Esophagus squamous epithelium (tissue), 4 donors: ENCODE measurements at regions not wholly inside any gene's neighbourhood (a gene's known extent, or its start where the extent isn't known, plus 50 kb on each side); places are given as distances from the start of the nearest gene placed in this dataset.

Experiments used
- POLR2A ChIP-seq, 4 donors: fragments of 450-650 bp; IDR thresholded peaks; one replicate each; pipeline ENCODE4 v1.6.1; 2017; ENCODE audit warnings: antibody characterized with exemption in 4 of 4, mild to moderate bottlenecking in 4 of 4, moderate library complexity in 3 of 4
- TF ChIP-seq, protein P1 (sequence below), 6 experiments: fragments of 450-650 bp in 4 of 6; fragments of 200-600 bp in 2 of 6; sonication (generic) in 2 of 6; IDR thresholded peaks; one replicate each; pipeline ENCODE4 v1.5.1; 2016 to 2019; ENCODE audit warnings: antibody characterized with exemption in 6 of 6, mild to moderate bottlenecking in 4 of 6, moderate library complexity in 4 of 6

DNA sequence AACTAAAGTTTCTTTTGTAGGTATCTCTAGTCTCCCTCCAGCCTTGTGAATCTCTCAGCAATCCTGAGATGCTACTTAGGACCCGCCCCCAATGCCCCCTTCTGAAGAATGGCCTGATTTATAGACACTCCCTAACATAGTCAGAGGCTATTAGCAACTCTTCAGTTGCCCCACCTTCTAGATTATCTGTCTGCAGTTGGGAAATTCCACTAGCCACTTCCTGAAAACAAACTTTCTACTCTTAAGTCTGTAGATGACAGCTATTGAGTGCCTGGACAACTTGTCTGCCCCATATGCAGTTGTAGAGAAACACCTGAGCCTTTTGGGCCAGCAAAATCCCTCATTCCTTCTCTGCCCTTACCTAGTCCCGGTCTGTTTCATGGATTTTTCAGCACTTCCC is 188.2 kb upstream of the PREP start:
- TF ChIP-seq, protein P1, sequence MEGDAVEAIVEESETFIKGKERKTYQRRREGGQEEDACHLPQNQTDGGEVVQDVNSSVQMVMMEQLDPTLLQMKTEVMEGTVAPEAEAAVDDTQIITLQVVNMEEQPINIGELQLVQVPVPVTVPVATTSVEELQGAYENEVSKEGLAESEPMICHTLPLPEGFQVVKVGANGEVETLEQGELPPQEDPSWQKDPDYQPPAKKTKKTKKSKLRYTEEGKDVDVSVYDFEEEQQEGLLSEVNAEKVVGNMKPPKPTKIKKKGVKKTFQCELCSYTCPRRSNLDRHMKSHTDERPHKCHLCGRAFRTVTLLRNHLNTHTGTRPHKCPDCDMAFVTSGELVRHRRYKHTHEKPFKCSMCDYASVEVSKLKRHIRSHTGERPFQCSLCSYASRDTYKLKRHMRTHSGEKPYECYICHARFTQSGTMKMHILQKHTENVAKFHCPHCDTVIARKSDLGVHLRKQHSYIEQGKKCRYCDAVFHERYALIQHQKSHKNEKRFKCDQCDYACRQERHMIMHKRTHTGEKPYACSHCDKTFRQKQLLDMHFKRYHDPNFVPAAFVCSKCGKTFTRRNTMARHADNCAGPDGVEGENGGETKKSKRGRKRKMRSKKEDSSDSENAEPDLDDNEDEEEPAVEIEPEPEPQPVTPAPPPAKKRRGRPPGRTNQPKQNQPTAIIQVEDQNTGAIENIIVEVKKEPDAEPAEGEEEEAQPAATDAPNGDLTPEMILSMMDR (IDR thresholded peaks at IDR 0.05): no peak
- no peak for TF ChIP-seq POLR2A (IDR thresholded peaks at IDR 0.05)
